ENCODE measurements at regions not wholly inside any gene's neighbourhood (a gene's known extent, or its start where the extent isn't known, plus 50 kb on each side); places are given as distances from the start of the nearest gene placed in this dataset.

DNA sequence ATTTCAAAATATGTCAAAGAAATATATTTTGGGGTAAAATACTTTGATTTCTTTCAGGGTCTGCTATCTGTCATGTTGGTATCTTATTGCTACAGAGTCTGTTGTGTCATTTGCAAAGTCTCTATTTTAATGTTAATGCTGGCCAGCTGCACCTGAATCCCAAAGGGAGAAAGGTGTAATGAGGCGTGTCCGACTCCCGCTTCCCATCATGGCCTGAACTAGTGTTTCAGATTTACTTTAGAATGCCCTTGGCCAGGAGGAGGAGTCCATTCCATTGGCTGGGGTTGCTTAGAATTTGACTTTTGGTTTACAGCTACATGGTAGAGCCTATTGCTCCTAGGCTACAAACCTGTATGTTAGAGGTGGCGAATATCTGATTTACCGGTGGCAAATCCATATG, 69.3 kb downstream of the FAM50B start:
- H3K4me3 Mint-ChIP-seq = 0 out of 2 replicates have a peak overlapping the region, but pooled peaks have one; percentile 14
- ChIA-PET POLR2A (no interaction called here), CTCF (interaction anchor here (2.5 to 5.2 kb wide), 2 partner anchors 15 to 69 kb away, joined by 18 to 34 read pairs; partner anchors contain the start of gene FAM50B)
- H3K36me3 Mint-ChIP-seq = peaks cover 27% of the 10 kb centered on the region
- H3K4me1 Mint-ChIP-seq = peaks cover 33% of the 10 kb centered on the region
- peak overlapping the region; percentile 81 for H3K27ac Mint-ChIP-seq
- peaks cover 10% of the 10 kb centered on the region for H3K27me3 Mint-ChIP-seq (ENCODE audit: low read depth)
- no peak for TF ChIP-seq PRRX2 (CRISPR knock-in tag; IDR thresholded peaks at IDR 0.05)
- TF ChIP-seq, protein P1, sequence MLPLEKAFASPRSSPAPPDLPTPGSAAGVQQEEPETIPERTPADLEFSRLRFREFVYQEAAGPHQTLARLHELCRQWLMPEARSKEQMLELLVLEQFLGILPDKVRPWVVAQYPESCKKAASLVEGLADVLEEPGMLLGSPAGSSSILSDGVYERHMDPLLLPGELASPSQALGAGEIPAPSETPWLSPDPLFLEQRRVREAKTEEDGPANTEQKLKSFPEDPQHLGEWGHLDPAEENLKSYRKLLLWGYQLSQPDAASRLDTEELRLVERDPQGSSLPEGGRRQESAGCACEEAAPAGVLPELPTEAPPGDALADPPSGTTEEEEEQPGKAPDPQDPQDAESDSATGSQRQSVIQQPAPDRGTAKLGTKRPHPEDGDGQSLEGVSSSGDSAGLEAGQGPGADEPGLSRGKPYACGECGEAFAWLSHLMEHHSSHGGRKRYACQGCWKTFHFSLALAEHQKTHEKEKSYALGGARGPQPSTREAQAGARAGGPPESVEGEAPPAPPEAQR (CRISPR knock-in tag; IDR thresholded peaks at IDR 0.05) = no peak
- TF ChIP-seq, protein P2, sequence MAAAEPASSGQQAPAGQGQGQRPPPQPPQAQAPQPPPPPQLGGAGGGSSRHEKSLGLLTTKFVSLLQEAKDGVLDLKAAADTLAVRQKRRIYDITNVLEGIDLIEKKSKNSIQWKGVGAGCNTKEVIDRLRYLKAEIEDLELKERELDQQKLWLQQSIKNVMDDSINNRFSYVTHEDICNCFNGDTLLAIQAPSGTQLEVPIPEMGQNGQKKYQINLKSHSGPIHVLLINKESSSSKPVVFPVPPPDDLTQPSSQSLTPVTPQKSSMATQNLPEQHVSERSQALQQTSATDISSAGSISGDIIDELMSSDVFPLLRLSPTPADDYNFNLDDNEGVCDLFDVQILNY (CRISPR knock-in tag; IDR thresholded peaks at IDR 0.05) = no peak
- TF ChIP-seq, protein P3, sequence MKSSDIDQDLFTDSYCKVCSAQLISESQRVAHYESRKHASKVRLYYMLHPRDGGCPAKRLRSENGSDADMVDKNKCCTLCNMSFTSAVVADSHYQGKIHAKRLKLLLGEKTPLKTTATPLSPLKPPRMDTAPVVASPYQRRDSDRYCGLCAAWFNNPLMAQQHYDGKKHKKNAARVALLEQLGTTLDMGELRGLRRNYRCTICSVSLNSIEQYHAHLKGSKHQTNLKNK (CRISPR knock-in tag; IDR thresholded peaks at IDR 0.05) = no peak
- peaks cover 44% of the 10 kb centered on the region for H3K9me3 Mint-ChIP-seq
- no peak for DNase-seq (ENCODE audit: low spot score)
- peak; percentile 71 for ATAC-seq

DNA sequence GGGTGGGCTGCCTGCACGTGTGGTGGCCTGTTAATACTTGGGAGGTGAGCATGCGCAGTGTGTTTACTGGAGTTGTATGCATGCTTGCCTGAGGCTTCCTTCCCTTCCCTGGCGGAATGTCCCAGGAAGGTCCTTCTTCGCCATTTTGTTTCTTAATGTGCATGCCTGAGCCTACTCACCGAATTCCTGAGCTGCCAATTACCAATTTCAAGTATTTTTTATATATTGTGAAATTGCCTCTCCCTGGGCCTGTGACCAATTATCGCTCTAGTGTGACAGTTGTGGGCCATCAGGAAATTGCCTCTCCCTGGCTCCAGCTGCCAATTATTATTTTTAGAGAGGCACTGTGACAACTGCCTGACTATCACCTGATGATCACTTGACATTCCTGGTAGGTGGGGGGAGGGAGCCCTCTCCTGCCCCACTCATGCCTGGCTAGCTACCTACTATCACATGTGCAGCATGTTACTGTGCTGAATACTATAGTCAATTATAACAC, 70.0 kb downstream of the FAM50B start:
- peak overlapping the region; percentile 23; the same call in 1 of the 2 replicates for H3K27ac Mint-ChIP-seq
- peaks cover 27% of the 10 kb centered on the region for H3K36me3 Mint-ChIP-seq
- no peak overlapping the region for H3K4me3 Mint-ChIP-seq
- ATAC-seq = no peak
- CTCF ChIA-PET = interaction anchor here (0.6 to 5.2 kb wide), 3 partner anchors 14 to 69 kb away, joined by 3 to 34 read pairs (median 18); partner anchors contain the start of gene FAM50B
- POLR2A ChIA-PET = no interaction called here
- TF ChIP-seq, protein P4, sequence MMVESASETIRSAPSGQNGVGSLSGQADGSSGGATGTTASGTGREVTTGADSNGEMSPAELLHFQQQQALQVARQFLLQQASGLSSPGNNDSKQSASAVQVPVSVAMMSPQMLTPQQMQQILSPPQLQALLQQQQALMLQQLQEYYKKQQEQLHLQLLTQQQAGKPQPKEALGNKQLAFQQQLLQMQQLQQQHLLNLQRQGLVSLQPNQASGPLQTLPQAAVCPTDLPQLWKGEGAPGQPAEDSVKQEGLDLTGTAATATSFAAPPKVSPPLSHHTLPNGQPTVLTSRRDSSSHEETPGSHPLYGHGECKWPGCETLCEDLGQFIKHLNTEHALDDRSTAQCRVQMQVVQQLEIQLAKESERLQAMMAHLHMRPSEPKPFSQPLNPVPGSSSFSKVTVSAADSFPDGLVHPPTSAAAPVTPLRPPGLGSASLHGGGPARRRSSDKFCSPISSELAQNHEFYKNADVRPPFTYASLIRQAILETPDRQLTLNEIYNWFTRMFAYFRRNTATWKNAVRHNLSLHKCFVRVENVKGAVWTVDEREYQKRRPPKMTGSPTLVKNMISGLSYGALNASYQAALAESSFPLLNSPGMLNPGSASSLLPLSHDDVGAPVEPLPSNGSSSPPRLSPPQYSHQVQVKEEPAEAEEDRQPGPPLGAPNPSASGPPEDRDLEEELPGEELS (CRISPR knock-in tag; IDR thresholded peaks at IDR 0.05) = no peak
- TF ChIP-seq ZNF232 (CRISPR knock-in tag; IDR thresholded peaks at IDR 0.05) (no peak), ZNF121 (CRISPR knock-in tag; IDR thresholded peaks at IDR 0.05) (no peak), SMAD4 (CRISPR knock-in tag; IDR thresholded peaks at IDR 0.05) (no peak), GABPB1 (CRISPR knock-in tag; IDR thresholded peaks at IDR 0.05) (no peak), TP53 (CRISPR knock-in tag; IDR thresholded peaks at IDR 0.05) (no peak), OVOL2 (CRISPR knock-in tag; IDR thresholded peaks at IDR 0.05; ENCODE audit: borderline replicate concordance) (no peak), NR1H2 (CRISPR knock-in tag; IDR thresholded peaks at IDR 0.05) (no peak)
- TF ChIP-seq, protein P5, sequence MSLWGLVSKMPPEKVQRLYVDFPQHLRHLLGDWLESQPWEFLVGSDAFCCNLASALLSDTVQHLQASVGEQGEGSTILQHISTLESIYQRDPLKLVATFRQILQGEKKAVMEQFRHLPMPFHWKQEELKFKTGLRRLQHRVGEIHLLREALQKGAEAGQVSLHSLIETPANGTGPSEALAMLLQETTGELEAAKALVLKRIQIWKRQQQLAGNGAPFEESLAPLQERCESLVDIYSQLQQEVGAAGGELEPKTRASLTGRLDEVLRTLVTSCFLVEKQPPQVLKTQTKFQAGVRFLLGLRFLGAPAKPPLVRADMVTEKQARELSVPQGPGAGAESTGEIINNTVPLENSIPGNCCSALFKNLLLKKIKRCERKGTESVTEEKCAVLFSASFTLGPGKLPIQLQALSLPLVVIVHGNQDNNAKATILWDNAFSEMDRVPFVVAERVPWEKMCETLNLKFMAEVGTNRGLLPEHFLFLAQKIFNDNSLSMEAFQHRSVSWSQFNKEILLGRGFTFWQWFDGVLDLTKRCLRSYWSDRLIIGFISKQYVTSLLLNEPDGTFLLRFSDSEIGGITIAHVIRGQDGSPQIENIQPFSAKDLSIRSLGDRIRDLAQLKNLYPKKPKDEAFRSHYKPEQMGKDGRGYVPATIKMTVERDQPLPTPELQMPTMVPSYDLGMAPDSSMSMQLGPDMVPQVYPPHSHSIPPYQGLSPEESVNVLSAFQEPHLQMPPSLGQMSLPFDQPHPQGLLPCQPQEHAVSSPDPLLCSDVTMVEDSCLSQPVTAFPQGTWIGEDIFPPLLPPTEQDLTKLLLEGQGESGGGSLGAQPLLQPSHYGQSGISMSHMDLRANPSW (CRISPR knock-in tag; conservative IDR thresholded peaks at IDR 0.05; ENCODE audit: low read depth) = no peak
- TF ChIP-seq, protein P6, sequence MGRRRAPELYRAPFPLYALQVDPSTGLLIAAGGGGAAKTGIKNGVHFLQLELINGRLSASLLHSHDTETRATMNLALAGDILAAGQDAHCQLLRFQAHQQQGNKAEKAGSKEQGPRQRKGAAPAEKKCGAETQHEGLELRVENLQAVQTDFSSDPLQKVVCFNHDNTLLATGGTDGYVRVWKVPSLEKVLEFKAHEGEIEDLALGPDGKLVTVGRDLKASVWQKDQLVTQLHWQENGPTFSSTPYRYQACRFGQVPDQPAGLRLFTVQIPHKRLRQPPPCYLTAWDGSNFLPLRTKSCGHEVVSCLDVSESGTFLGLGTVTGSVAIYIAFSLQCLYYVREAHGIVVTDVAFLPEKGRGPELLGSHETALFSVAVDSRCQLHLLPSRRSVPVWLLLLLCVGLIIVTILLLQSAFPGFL (CRISPR knock-in tag; IDR thresholded peaks at IDR 0.05; ENCODE audit: borderline replicate concordance) = no peak
- TF ChIP-seq, protein P7, sequence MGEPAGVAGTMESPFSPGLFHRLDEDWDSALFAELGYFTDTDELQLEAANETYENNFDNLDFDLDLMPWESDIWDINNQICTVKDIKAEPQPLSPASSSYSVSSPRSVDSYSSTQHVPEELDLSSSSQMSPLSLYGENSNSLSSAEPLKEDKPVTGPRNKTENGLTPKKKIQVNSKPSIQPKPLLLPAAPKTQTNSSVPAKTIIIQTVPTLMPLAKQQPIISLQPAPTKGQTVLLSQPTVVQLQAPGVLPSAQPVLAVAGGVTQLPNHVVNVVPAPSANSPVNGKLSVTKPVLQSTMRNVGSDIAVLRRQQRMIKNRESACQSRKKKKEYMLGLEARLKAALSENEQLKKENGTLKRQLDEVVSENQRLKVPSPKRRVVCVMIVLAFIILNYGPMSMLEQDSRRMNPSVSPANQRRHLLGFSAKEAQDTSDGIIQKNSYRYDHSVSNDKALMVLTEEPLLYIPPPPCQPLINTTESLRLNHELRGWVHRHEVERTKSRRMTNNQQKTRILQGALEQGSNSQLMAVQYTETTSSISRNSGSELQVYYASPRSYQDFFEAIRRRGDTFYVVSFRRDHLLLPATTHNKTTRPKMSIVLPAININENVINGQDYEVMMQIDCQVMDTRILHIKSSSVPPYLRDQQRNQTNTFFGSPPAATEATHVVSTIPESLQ (CRISPR knock-in tag; IDR thresholded peaks at IDR 0.05) = no peak
- TF ChIP-seq, protein P8, sequence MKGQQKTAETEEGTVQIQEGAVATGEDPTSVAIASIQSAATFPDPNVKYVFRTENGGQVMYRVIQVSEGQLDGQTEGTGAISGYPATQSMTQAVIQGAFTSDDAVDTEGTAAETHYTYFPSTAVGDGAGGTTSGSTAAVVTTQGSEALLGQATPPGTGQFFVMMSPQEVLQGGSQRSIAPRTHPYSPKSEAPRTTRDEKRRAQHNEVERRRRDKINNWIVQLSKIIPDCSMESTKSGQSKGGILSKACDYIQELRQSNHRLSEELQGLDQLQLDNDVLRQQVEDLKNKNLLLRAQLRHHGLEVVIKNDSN (CRISPR knock-in tag; IDR thresholded peaks at IDR 0.05) = no peak
- TF ChIP-seq, protein P9, sequence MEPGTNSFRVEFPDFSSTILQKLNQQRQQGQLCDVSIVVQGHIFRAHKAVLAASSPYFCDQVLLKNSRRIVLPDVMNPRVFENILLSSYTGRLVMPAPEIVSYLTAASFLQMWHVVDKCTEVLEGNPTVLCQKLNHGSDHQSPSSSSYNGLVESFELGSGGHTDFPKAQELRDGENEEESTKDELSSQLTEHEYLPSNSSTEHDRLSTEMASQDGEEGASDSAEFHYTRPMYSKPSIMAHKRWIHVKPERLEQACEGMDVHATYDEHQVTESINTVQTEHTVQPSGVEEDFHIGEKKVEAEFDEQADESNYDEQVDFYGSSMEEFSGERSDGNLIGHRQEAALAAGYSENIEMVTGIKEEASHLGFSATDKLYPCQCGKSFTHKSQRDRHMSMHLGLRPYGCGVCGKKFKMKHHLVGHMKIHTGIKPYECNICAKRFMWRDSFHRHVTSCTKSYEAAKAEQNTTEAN (CRISPR knock-in tag; IDR thresholded peaks at IDR 0.05) = no peak
- DNase-seq (ENCODE audit: low spot score) = no peak
- H3K9me3 Mint-ChIP-seq = peaks cover 44% of the 10 kb centered on the region
- H3K27me3 Mint-ChIP-seq (ENCODE audit: low read depth) = peaks cover 6% of the 10 kb centered on the region
- peaks cover 33% of the 10 kb centered on the region for H3K4me1 Mint-ChIP-seq

Measured in WTC11 (cell line).